ENCODE measurements at regions not wholly inside any gene's neighbourhood (a gene's known extent, or its start where the extent isn't known, plus 50 kb on each side); places are given as distances from the start of the nearest gene placed in this dataset.

DNA sequence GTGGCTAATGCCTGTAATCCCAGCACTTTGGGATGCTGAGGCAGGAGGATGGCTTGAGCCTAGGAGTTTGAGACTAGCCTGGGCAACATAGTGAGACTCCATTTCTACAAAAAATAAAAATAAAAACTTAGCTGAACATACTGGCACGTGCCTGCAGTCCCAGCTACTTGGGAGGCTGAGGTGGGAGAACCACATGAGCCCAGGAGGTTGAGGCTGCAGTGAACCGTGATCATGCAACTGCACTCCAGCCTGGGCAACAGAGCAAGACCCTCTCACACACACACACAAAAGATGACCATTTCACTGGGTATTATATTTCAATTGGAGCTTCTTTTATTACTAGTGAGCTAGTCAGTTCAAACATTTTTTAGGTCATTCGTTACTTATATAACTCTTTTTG is 116.9 kb upstream of the SLC35F3 start:
- H3K27ac ChIP-seq: no peak overlapping the region
- DNase-seq (ENCODE audit: low spot score) (no peak), ATAC-seq (ENCODE audit: insufficient number of reproducible peaks, low FRiP score, low read depth) (no peak)
- H3K27me3 ChIP-seq (replicated peaks; ENCODE audit: insufficient read depth): no peaks in the 10 kb centered on the region
- TF ChIP-seq CTCF (IDR thresholded peaks at IDR 0.05): no peak
- no peak overlapping the region for H3K4me3 ChIP-seq
- no peaks in the 10 kb centered on the region for H3K9me3 ChIP-seq
- H3K4me1 ChIP-seq (ENCODE audit: control insufficient read depth in 1 of 2, low read depth in 2 of 2): no peaks in the 10 kb centered on the region
- H3K36me3 ChIP-seq: no peaks in the 10 kb centered on the region

- ATAC-seq (ENCODE audit: insufficient number of reproducible peaks, low FRiP score, low read depth) (no peak), DNase-seq (ENCODE audit: low spot score) (no peak)
- H3K9me3 ChIP-seq: no peaks in the 10 kb centered on the region
- H3K4me1 ChIP-seq (ENCODE audit: control insufficient read depth in 1 of 2, low read depth in 2 of 2): no peaks in the 10 kb centered on the region
- no peaks in the 10 kb centered on the region for H3K36me3 ChIP-seq
- H3K27ac ChIP-seq: no peak overlapping the region
- no peak overlapping the region for H3K4me3 ChIP-seq
- no peak for TF ChIP-seq CTCF (IDR thresholded peaks at IDR 0.05)
- H3K27me3 ChIP-seq (replicated peaks; ENCODE audit: insufficient read depth): no peaks in the 10 kb centered on the region
Measured at GRCh38 chr1:233788687-233789086, 115.8 kb upstream of the SLC35F3 start.

GRCh38 chr1:233790121-233790520 is 114.4 kb upstream of the SLC35F3 start:
- no peak for TF ChIP-seq CTCF (IDR thresholded peaks at IDR 0.05)
- no peaks in the 10 kb centered on the region for H3K4me1 ChIP-seq (ENCODE audit: control insufficient read depth in 1 of 2, low read depth in 2 of 2)
- no peaks in the 10 kb centered on the region for H3K27me3 ChIP-seq (replicated peaks; ENCODE audit: insufficient read depth)
- no peaks in the 10 kb centered on the region for H3K36me3 ChIP-seq
- no peak for ATAC-seq (ENCODE audit: insufficient number of reproducible peaks, low FRiP score, low read depth)
- DNase-seq (ENCODE audit: low spot score): no peak
- H3K27ac ChIP-seq: no peak overlapping the region
- H3K4me3 ChIP-seq: no peak overlapping the region
- no peaks in the 10 kb centered on the region for H3K9me3 ChIP-seq

DNA sequence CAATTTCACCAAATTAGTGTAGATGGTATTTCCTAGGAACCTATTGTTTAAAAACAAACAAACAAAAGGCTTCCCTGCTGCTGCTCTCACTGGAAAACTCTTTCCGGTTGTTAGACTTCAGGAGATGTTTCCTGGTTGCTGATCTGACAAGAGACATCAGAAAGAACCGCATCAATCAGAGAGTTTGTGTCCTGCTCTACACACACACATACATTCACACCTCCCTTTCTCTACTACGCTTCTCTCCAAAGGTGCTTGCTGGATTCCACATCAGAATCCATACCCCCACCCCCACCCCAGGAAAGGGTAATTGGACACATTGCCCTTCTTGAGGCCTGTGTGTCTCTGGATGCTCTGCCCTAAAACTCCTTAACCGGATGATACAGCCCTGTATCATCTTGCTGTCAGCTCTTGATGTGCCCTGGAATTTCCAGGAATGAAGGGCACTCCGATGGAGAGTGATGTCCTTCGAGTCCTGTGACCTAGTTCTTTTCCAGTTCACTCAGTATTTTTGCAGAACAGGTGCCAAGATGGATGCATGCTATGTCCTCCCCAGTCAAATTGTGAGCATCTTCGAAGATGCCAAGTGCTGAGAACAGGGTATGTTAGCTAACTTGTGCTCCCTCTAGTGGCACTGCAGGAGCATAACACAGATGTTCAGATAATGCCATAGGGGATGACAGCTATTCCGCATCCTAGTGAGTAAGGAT is 113.7 kb upstream of the SLC35F3 start:
- peak; percentile 81 for TF ChIP-seq CTCF (IDR thresholded peaks at IDR 0.05)
- Histone ChIP-seq H3K27ac (no peak overlapping the region), H3K27me3 (replicated peaks; ENCODE audit: insufficient read depth) (no peaks in the 10 kb centered on the region), H3K36me3 (no peaks in the 10 kb centered on the region), H3K9me3 (no peaks in the 10 kb centered on the region), H3K4me3 (no peak overlapping the region), H3K4me1 (ENCODE audit: control insufficient read depth in 1 of 2, low read depth in 2 of 2) (no peaks in the 10 kb centered on the region)
- DNase-seq (ENCODE audit: low spot score) (no peak), ATAC-seq (ENCODE audit: insufficient number of reproducible peaks, low FRiP score, low read depth) (no peak)

GRCh38 chr1:233791372-233791703 is 113.1 kb upstream of the SLC35F3 start:
- Histone ChIP-seq H3K4me1 (ENCODE audit: control insufficient read depth in 1 of 2, low read depth in 2 of 2) (no peaks in the 10 kb centered on the region), H3K36me3 (no peaks in the 10 kb centered on the region), H3K27me3 (replicated peaks; ENCODE audit: insufficient read depth) (no peaks in the 10 kb centered on the region), H3K4me3 (no peak overlapping the region), H3K27ac (no peak overlapping the region), H3K9me3 (no peaks in the 10 kb centered on the region)
- ATAC-seq (ENCODE audit: insufficient number of reproducible peaks, low FRiP score, low read depth): no peak
- no peak for DNase-seq (ENCODE audit: low spot score)
- no peak for TF ChIP-seq CTCF (IDR thresholded peaks at IDR 0.05)
